ENCODE measurements at regions not wholly inside any gene's neighbourhood (a gene's known extent, or its start where the extent isn't known, plus 50 kb on each side); places are given as distances from the start of the nearest gene placed in this dataset.

GRCh38 chr13:52975969-52976368 is 52.6 kb upstream of the OLFM4 start:
- TF ChIP-seq CTCF (IDR thresholded peaks at IDR 0.05): no peak
- TF ChIP-seq POLR2A (IDR thresholded peaks at IDR 0.05): no peak
